Right cardiac atrium (tissue), 5 donors: ENCODE measurements at regions not wholly inside any gene's neighbourhood (a gene's known extent, or its start where the extent isn't known, plus 50 kb on each side); places are given as distances from the start of the nearest gene placed in this dataset.
A peak's percentile ranks its signal among the peaks of the same experiment; 100 is the strongest.

Source experiments
- ATAC-seq, 2 donors: fragments of 200-7000 bp; cut with Tn5 transposase; one replicate each; pipeline versions ENCODE4 v1.8.0 to v1.9.1; 2020; ENCODE audit warnings: moderate library complexity in 2 of 2, mild to moderate bottlenecking in 1 of 2
- DNase-seq, 3 donors: peaks; one replicate each; pipeline ENCODE4 v3.0.0-alpha.2; 2020
- H3K27ac ChIP-seq: one replicate; pipeline ENCODE4 v1.5.1; 2013; ENCODE audit warnings: mild to moderate bottlenecking, low read length, control low read depth, moderate library complexity
- H3K27me3 ChIP-seq: one replicate; pipeline ENCODE4 v1.6.1; 2013; ENCODE audit not compliant: control insufficient read depth, insufficient read depth
- H3K4me1 ChIP-seq: one replicate; pipeline ENCODE4 v1.6.1; 2013; ENCODE audit warnings: low read length; ENCODE audit not compliant: control insufficient read depth, insufficient read depth
- H3K4me3 ChIP-seq: one replicate; pipeline ENCODE4 v1.5.1; 2013; ENCODE audit warnings: low read length, control low read depth
- H3K9me3 ChIP-seq: one replicate; pipeline ENCODE4 v1.6.1; 2013; ENCODE audit warnings: low read length; ENCODE audit not compliant: control insufficient read depth
- WGBS: extraction: QIAGEN DNeasy Blood & Tissue Kit; methylation state at CpG from one replicate; pipeline ENCODE4 v1.1.7; 2013; 5-methylcytosine and 5-hydroxymethylcytosine counted together
- intact Hi-C, 4 donors: fragments of 100-400 bp; cut with DNase I; formaldehyde crosslinking; loops; one replicate each; pipeline versions ENCODE4 v1.11.0 to v1.14.0; 2022 to 2023
- donor health status: healthy with polysubstance abuse.
- donor health status: DM: no; HTN: yes; CAD: no.
- donor health status: DM: no; HTN: no; CAD: no.
- donor health status: DM: no; HTN: yes; CAD: no; lungs with severe emphysema.
- donor health status: DM: yes; HTN: yes; CAD: no.

DNA sequence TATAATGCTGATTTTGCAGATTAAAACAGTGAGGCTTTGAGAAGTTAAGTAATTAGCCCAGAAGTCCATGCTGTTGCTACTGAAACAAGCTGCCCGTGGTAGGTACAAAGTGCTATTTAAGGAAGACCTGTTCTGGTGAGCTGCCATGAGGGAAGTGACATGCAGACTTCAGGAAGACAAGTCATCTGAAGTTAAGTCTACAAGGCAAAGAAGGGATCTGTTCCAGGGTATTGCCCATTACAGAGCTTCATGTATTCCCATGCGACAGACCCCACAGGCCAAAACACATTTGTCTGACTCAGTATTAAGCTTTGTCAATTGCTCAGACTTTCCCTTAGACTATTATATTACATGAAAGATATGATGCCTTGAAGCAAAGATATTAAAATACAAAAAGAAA, 520.8 kb downstream of the FBXO15 start:
- H3K4me1 ChIP-seq: no peaks in the 10 kb centered on the region
- intact Hi-C loops: no loop called here
- no peaks in the 10 kb centered on the region for H3K9me3 ChIP-seq
- ATAC-seq (no peak), DNase-seq (no peak)
- no peak overlapping the region for H3K27ac ChIP-seq
- H3K27me3 ChIP-seq: no peaks in the 10 kb centered on the region
- no peak overlapping the region for H3K4me3 ChIP-seq
- WGBS: 58% methylated on average over 2 of the region's 2 CpGs

- H3K27ac ChIP-seq: no peak overlapping the region
- no peak for ATAC-seq
- intact Hi-C loops: no loop called here
- DNase-seq: no peak
- 82% methylated on average over 2 of the region's 2 CpGs for WGBS
- no peaks in the 10 kb centered on the region for H3K27me3 ChIP-seq
- H3K4me1 ChIP-seq: no peaks in the 10 kb centered on the region
- no peaks in the 10 kb centered on the region for H3K9me3 ChIP-seq
- no peak overlapping the region for H3K4me3 ChIP-seq
Observed at GRCh38 chr18:73626221-73626620, 521.4 kb downstream of the FBXO15 start.

GRCh38 chr18:73621091-73621490, 526.5 kb downstream of the FBXO15 start:
- H3K27me3 ChIP-seq: no peaks in the 10 kb centered on the region
- no peak for ATAC-seq

GRCh38 chr18:73617981-73618380, 529.7 kb downstream of the FBXO15 start:
- no peak overlapping the region for H3K27ac ChIP-seq
- intact Hi-C loops: loop anchor here in 1 of 4 donors (10.0 kb wide), 1 partner anchor 63 kb away; no protein-coding TSS in a partner anchor
- ATAC-seq (no peak), DNase-seq (no peak)
- no peaks in the 10 kb centered on the region for H3K4me1 ChIP-seq
- no peak overlapping the region for H3K4me3 ChIP-seq
- H3K9me3 ChIP-seq: no peaks in the 10 kb centered on the region
- H3K27me3 ChIP-seq: no peaks in the 10 kb centered on the region

More at GRCh38 chr18:73621091-73621490, 526.5 kb downstream of the FBXO15 start:
- Histone ChIP-seq H3K4me1 (no peaks in the 10 kb centered on the region), H3K27ac (no peak overlapping the region), H3K4me3 (no peak overlapping the region), H3K9me3 (no peaks in the 10 kb centered on the region)
- intact Hi-C loops: no loop called here
- no peak for DNase-seq
- WGBS: 88% methylated on average over 1 of the region's 1 CpG

GRCh38 chr18:73615506-73615905, 532.1 kb downstream of the FBXO15 start:
- intact Hi-C loops: loop anchor here in 1 of 4 donors (10.0 kb wide), 1 partner anchor 61 kb away; no protein-coding TSS in a partner anchor
- no peak for DNase-seq
- no peak for ATAC-seq
- 88% methylated on average over 3 of the region's 3 CpGs for WGBS
- Histone ChIP-seq H3K27ac (no peak overlapping the region), H3K27me3 (no peaks in the 10 kb centered on the region), H3K9me3 (no peaks in the 10 kb centered on the region), H3K4me3 (no peak overlapping the region), H3K4me1 (no peaks in the 10 kb centered on the region)

- DNase-seq (no peak), ATAC-seq (no peak)
- no peaks in the 10 kb centered on the region for H3K27me3 ChIP-seq
- no peaks in the 10 kb centered on the region for H3K4me1 ChIP-seq
- intact Hi-C loops: loop anchor here in 1 of 4 donors (10.0 kb wide), 1 partner anchor 60 kb away; no protein-coding TSS in a partner anchor
- WGBS: 88% methylated on average over 1 of the region's 1 CpG
- no peak overlapping the region for H3K4me3 ChIP-seq
- no peaks in the 10 kb centered on the region for H3K9me3 ChIP-seq
- no peak overlapping the region for H3K27ac ChIP-seq
Observed at GRCh38 chr18:73614812-73615211, 532.8 kb downstream of the FBXO15 start.

DNA sequence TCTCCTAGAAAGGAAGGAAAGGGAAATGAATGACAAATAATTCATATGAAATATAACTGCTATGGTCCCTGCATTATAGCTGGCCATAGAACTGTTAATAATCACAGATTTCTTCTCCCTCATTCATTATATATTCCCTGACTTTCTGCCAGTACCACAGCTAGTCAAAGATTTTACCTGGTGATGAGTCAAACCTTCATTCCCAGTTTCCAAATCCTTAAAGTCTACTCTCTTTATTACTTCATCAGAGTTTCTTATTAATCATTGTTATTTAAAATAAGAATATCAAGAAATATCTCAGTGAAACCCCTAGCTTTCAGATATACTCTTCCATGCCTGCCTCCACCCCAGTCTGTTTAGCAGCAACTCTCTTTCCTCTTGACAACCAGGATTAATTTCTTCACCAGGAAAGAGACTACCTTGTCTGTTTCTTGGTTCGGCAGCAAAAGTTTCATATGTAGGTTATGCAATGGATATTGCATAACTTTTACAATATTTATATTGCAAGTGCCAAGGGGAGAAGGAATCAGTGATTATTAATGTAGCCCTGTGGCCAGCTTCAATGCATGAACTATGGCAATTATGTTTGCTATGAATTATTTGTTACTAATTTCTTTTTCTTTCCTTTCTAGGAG, 533.8 kb downstream of the FBXO15 start:
- intact Hi-C loops: loop anchor here in 1 of 4 donors (10.0 kb wide), 1 partner anchor 59 kb away; no protein-coding TSS in a partner anchor
- Histone ChIP-seq H3K27me3 (no peaks in the 10 kb centered on the region), H3K27ac (no peak overlapping the region), H3K4me3 (no peak overlapping the region), H3K9me3 (no peaks in the 10 kb centered on the region), H3K4me1 (no peaks in the 10 kb centered on the region)
- no peak for ATAC-seq
- WGBS: 77% methylated on average over 1 of the region's 1 CpG
- no peak for DNase-seq

- Histone ChIP-seq H3K4me3 (no peak overlapping the region), H3K27me3 (no peaks in the 10 kb centered on the region), H3K9me3 (no peaks in the 10 kb centered on the region), H3K27ac (no peak overlapping the region), H3K4me1 (no peaks in the 10 kb centered on the region)
- DNase-seq: no peak
- intact Hi-C loops: no loop called here
- peak in 1 of 2 donors; percentile 11 for ATAC-seq
- 81% methylated on average over 7 of the region's 7 CpGs for WGBS
Observed at GRCh38 chr18:73597832-73598615, 549.6 kb downstream of the FBXO15 start.

DNA sequence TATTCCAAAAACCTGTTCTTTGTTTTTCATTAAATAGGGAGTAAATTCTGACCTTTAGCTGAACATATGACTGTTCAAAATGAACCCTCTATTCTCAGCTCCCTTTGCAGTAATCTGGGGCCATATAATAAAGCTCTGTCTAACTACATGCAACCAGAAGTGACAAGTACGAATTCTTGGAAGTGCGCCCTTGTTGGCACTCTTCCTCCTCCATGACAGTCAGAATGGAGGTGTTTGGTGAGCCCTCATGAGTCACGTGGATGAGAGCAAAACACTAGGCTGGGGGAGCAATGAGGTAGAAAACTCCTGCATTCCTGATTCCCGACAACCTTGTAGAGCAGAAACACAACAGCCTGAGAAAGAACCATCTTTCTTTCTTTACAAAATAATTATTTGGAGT, 552.9 kb downstream of the FBXO15 start:
- Histone ChIP-seq H3K9me3 (no peaks in the 10 kb centered on the region), H3K27me3 (no peaks in the 10 kb centered on the region), H3K27ac (no peak overlapping the region), H3K4me3 (no peak overlapping the region), H3K4me1 (no peaks in the 10 kb centered on the region)
- 45% methylated on average over 4 of the region's 4 CpGs for WGBS
- peak; percentile 37 to 70 (median 66) for DNase-seq
- intact Hi-C loops: no loop called here
- peak; percentile 60 to 74 for ATAC-seq

DNA sequence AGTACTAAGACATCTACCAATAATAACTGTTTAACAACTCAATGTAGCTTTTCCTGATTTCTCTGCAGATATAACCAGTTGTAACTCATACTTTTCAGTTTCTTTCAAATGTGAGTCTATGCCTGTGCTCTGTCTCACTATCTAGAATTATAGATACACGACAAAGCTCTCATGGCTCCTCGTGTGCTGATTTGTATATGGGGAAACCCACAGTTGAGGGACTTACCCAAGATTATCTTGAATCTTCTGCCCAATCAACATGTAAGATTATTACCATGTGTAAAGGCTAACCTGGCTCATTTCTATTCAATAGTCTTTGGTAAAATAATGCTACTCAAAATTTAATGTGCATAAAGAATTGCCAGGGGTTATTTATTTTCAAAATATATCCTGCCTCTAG, 554.4 kb downstream of the FBXO15 start:
- intact Hi-C loops: no loop called here
- DNase-seq (no peak), ATAC-seq (no peak)
- H3K27ac ChIP-seq: no peak overlapping the region
- 80% methylated on average over 2 of the region's 2 CpGs for WGBS
- no peaks in the 10 kb centered on the region for H3K9me3 ChIP-seq
- no peaks in the 10 kb centered on the region for H3K27me3 ChIP-seq
- H3K4me3 ChIP-seq: no peak overlapping the region
- no peaks in the 10 kb centered on the region for H3K4me1 ChIP-seq

GRCh38 chr18:73590950-73591349, 556.7 kb downstream of the FBXO15 start:
- ATAC-seq (no peak), DNase-seq (no peak)
- no peak overlapping the region for H3K4me3 ChIP-seq
- no peaks in the 10 kb centered on the region for H3K4me1 ChIP-seq
- no peak overlapping the region for H3K27ac ChIP-seq
- WGBS: 94% methylated on average over 4 of the region's 4 CpGs
- H3K9me3 ChIP-seq: no peaks in the 10 kb centered on the region
- H3K27me3 ChIP-seq: no peaks in the 10 kb centered on the region
- intact Hi-C loops: no loop called here
